8988T (cell line): ENCODE measurements at regions not wholly inside any gene's neighbourhood (a gene's known extent, or its start where the extent isn't known, plus 50 kb on each side); places are given as distances from the start of the nearest gene placed in this dataset.
"Not testable (repeated sequence)": the region's sequence is repeated elsewhere in the genome, so short reads cannot be mapped to it uniquely, and the experiment has no call there.

ENCODE experiments used
- DNase-seq: peaks from one replicate; pipeline ENCODE4 v3.0.0; 2011

DNA sequence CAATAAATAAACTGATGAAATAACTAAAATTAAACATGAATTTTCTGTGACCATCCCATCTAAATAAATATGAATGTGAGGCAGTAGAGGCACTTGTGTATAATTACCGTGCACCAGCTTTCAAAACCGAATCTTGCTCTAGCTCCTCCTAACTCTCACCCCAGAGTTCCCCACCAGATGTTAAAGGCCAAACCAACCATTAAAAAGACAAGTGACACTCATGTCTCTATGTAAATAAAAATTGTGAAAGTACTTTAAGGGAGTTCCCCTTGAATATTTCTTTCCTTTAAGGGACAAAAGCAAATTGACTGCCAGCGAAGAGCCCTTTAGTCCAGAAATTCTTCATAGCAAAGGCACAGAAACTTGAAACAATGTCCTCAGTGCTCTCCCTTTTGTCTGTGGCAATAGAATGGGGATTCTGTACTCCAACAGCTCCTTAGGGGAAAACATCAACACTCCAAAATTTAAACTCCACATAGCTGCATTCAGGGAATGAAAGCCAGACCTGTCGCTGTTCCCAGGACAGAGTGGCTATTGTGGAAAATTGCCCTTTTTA lies 101.7 kb upstream of the SOX21 start:
- DNase-seq = no peak

DNA sequence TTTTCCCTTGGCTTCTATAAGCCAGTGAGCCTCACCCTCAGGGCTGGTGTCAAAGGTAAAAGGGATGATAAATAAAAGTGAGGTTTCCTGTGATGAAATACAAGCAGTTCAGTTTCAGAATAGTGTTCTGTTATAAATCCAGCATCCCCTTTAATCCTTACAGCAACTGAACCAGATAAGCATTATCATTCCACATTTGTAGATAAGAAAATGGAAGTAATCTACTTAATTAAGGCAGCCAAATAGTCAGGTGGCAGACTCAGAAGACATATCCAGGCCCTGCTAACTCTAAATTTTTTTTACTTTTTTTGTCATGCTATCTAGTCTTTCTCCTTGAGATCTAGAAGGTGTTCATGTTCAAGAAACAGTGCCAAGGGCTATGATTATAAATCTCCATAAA lies 99.4 kb upstream of the SOX21 start:
- no peak for DNase-seq

- no peak for DNase-seq
Measured at GRCh38 chr13:94800423-94800822, 88.1 kb upstream of the SOX21 start.

- DNase-seq = no peak
Measured at GRCh38 chr13:94799299-94799698, 87.0 kb upstream of the SOX21 start.

DNA sequence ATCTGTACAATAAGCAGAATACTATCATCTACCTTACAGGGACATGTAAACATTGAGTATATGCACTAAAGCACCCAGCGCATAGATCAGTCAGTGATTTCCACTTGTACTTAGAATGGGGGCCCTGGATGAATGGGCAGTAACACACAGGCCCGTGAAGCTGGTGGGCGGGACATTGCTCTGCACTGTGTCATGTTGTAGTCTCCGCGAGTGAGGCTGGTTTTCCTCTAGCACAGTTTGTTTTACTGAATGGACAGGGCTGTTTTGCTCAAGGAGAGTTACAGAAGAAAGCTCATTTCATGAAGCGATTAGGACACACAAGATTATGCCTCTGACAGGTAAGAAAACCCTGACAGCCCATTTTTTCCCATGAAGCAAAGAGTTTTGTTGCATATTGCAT lies 86.4 kb upstream of the SOX21 start:
- no peak for DNase-seq

GRCh38 chr13:94795292-94795691 lies 82.9 kb upstream of the SOX21 start:
- no peak for DNase-seq

- DNase-seq = not testable (repeated sequence)
Measured at GRCh38 chr13:94786246-94786645, 73.9 kb upstream of the SOX21 start.

GRCh38 chr13:94784066-94784465 lies 71.7 kb upstream of the SOX21 start:
- DNase-seq = no peak

DNA sequence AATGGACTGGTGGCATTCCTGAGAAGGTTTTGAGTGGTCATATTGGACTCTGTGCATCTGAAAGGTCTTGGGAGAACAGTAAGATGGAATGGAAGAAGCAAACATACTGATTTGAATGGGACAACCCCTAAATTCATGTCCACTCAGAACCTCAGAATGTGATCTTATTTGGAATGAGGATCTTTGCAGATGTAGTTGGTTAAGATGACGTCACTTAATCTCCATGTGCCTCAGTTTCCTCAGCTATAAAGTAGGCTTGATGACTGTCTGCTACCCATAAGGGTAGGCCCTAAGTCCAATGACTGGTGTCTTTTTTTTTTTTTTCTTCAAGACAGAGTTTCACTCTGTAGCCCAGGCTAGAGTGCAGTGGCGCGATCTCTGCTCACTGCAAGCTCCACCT lies 71.1 kb upstream of the SOX21 start:
- no peak for DNase-seq

DNA sequence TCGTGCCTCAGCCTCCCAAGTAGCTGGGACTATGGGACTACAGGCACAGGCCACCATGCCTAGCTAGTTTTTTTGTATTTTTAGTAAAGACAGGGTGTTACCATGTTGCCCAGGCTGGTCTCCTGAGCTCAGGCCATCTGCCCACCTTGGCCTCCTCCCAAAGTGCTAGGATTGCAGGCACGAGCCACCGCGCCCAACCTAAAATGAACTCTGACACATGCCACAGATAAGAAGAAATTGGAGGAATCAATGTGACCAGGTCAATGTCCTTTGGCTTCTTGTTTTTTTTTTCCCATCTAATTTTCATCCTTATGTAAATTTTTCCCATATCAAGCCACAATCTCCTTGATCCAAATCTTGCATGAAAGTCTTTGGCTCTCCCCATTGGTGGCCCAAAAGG lies 68.1 kb upstream of the SOX21 start:
- no peak for DNase-seq

- no peak for DNase-seq
Measured at GRCh38 chr13:94778986-94779385, 66.6 kb upstream of the SOX21 start.

- no peak for DNase-seq
Measured at GRCh38 chr13:94778585-94778984, 66.2 kb upstream of the SOX21 start.

GRCh38 chr13:94776956-94777355 lies 64.6 kb upstream of the SOX21 start:
- DNase-seq = no peak

DNA sequence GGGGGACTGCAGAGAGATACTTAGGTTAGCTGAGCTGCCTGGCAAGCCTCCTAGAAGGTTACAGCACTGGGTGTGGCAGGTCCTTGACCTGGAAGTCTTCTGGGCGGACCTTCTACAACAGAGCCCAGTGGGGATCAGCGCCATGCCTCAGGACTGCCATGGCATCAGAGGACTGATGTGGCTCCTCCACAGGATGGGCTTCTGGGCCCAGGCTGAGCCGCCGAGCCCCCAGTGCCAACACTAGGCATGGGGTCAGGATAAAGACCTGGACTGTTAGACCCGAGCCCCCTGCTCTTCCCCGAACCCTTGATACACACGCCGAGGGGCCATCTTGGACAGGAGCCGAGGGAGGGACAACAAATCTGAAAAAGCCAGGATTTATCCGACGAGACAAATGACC lies 64.0 kb upstream of the SOX21 start:
- DNase-seq = no peak

DNA sequence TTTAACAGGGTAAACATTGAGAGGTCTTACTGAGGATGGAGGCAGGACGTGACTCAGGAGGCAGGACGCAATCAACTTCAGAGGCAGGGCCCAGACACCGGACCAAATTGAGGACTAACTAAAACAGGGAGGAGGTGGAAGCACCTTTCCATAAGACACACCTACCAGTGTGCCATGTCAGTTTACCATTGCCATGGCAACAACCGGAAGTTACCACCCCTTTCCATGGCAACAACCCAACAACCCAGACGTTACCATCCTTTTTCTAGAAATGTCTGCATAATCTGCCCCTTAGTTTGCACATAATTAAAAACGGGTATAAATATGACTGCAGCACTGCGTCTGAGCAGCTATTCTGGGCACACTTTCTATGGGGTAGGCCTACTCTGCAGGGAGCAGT lies 53.5 kb upstream of the SOX21 start:
- DNase-seq = no peak

- no peak for DNase-seq
Measured at GRCh38 chr13:94764576-94765321, 52.4 kb upstream of the SOX21 start.
